Neuronal stem cell (in vitro differentiated cells): ENCODE measurements at regions not wholly inside any gene's neighbourhood (a gene's known extent, or its start where the extent isn't known, plus 50 kb on each side); places are given as distances from the start of the nearest gene placed in this dataset.

Source experiments
- DNase-seq: peaks from one replicate; pipeline ENCODE4 v3.0.0-alpha.2; 2013; ENCODE audit warnings: low spot score
- H2AFZ ChIP-seq: one replicate; pipeline ENCODE4 v1.6.1; 2013; ENCODE audit warnings: mild to moderate bottlenecking, low read length, inconsistent platforms
- H2AK5ac ChIP-seq: 2 replicates; pipeline ENCODE4 v1.6.1; 2013; ENCODE audit warnings: low read depth, mild to moderate bottlenecking, inconsistent platforms, low read length, moderate library complexity, mixed read lengths
- H2BK120ac ChIP-seq: 2 replicates; pipeline ENCODE4 v1.6.1; 2013; ENCODE audit warnings: low read depth, mild to moderate bottlenecking, inconsistent platforms, low read length, moderate library complexity, mixed read lengths
- H2BK12ac ChIP-seq: one replicate; pipeline ENCODE4 v1.6.1; 2013; ENCODE audit warnings: low read length, inconsistent platforms
- H2BK15ac ChIP-seq: 2 replicates; pipeline ENCODE4 v1.6.1; 2013; ENCODE audit warnings: mild to moderate bottlenecking, low read length, inconsistent platforms, mixed read lengths
- H2BK5ac ChIP-seq: one replicate; pipeline ENCODE4 v1.6.1; 2013; ENCODE audit warnings: inconsistent platforms, mild to moderate bottlenecking, low read length, moderate library complexity
- H3K14ac ChIP-seq: one replicate; pipeline ENCODE4 v1.6.1; 2013; ENCODE audit warnings: low read length, inconsistent platforms
- H3K18ac ChIP-seq: 2 replicates; pipeline ENCODE4 v1.6.1; 2013; ENCODE audit warnings: low read length, inconsistent platforms
- H3K23ac ChIP-seq: 2 replicates; pipeline ENCODE4 v1.6.1; 2013; ENCODE audit warnings: low read depth, mild to moderate bottlenecking, mixed read lengths, low read length, inconsistent platforms; ENCODE audit not compliant: poor library complexity
- H3K27ac ChIP-seq: replicated peaks from 3 replicates; pipeline ENCODE4 v1.5.1; 2013; ENCODE audit warnings: low read length, inconsistent platforms
- H3K27me3 ChIP-seq, 3 experiments: 2 replicates each; pipeline ENCODE4 v1.6.1; 2013; ENCODE audit warnings: low read length in 3 of 3, mild to moderate bottlenecking in 2 of 3, inconsistent platforms in 1 of 3, low read depth in 1 of 3, mixed read lengths in 1 of 3, moderate library complexity in 1 of 3; ENCODE audit not compliant: control insufficient read depth in 3 of 3, insufficient read depth in 3 of 3
- H3K36me3 ChIP-seq, 2 donors: replicated peaks in 1 of 2; 2 replicates each; pipeline ENCODE4 v1.6.1; 2013; ENCODE audit warnings: low read length in 2 of 2; ENCODE audit not compliant: control insufficient read depth in 2 of 2, insufficient read depth in 2 of 2
- H3K4ac ChIP-seq: 2 replicates; pipeline ENCODE4 v1.6.1; 2013; ENCODE audit warnings: inconsistent platforms, mild to moderate bottlenecking, low read length, moderate library complexity
- H3K4me1 ChIP-seq, 2 donors: 1 replicate in 1 of 2; 2 replicates in 1 of 2; pipeline ENCODE4 v1.6.1; 2013; ENCODE audit warnings: low read length in 2 of 2, low read depth in 1 of 2; ENCODE audit not compliant: control insufficient read depth in 2 of 2, insufficient read depth in 1 of 2
- H3K4me2 ChIP-seq: one replicate; pipeline ENCODE4 v1.6.1; 2013; ENCODE audit warnings: mild to moderate bottlenecking, low read length, inconsistent platforms; ENCODE audit not compliant: insufficient read depth, poor library complexity, severe bottlenecking
- H3K4me3 ChIP-seq, 2 donors: 2 replicates each; pipeline ENCODE4 v1.5.1; 2013; ENCODE audit warnings: low read length in 2 of 2, mild to moderate bottlenecking in 2 of 2, inconsistent platforms in 1 of 2, moderate library complexity in 1 of 2
- H3K79me1 ChIP-seq: one replicate; pipeline ENCODE4 v1.6.1; 2013; ENCODE audit warnings: low read depth, mild to moderate bottlenecking, inconsistent platforms, low read length, moderate library complexity
- H3K9ac ChIP-seq: one replicate; pipeline ENCODE4 v1.6.1; 2013; ENCODE audit warnings: mild to moderate bottlenecking, low read depth, low read length, inconsistent platforms; ENCODE audit not compliant: poor library complexity
- H3K9me3 ChIP-seq, 2 donors: replicated peaks in 1 of 2; 2 replicates each; pipeline versions ENCODE3 to v1.6.1; 2013; ENCODE audit warnings: low read length in 2 of 2, mild to moderate bottlenecking in 2 of 2, inconsistent platforms in 1 of 2, low read depth in 1 of 2, mixed read lengths in 1 of 2, moderate library complexity in 1 of 2; ENCODE audit not compliant: control insufficient read depth in 2 of 2, insufficient read depth in 1 of 2
- H4K8ac ChIP-seq: one replicate; pipeline ENCODE4 v1.6.1; 2013; ENCODE audit warnings: low read depth, mild to moderate bottlenecking, inconsistent platforms, low read length, moderate library complexity
- H4K91ac ChIP-seq: one replicate; pipeline ENCODE4 v1.6.1; 2013; ENCODE audit warnings: low read length, low read depth, mild to moderate bottlenecking, inconsistent platforms; ENCODE audit not compliant: poor library complexity
- WGBS, 2 donors: extraction: QIAGEN DNeasy Blood & Tissue Kit; methylation state at CpG; one replicate each; pipeline ENCODE4 v1.1.7; 2013; ENCODE audit warnings: missing lambda C conversion rate in 2 of 2, mixed read lengths in 1 of 2; ENCODE audit not compliant: insufficient read length in 2 of 2, insufficient replicate concordance in 1 of 2; ENCODE audit errors: extremely low coverage in 2 of 2; 5-methylcytosine and 5-hydroxymethylcytosine counted together

DNA sequence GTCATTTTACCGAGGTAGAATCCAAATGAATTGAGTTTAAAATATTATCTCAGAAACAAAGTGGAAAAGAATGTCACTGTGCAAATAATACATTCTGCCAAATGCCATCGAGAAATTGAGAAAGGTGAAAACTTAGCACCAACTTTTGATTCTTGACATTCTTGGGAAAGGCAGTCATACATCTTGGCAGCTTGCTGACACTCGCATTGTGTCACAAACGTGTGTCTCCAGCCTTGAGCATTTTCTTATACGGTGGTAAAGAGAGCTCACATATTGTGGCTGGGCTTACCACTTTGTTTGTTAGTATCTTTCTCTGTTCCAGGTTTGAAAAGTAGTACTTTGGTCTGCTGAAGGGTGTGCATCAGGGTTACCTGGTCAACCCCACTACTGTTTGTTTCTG lies 1456.1 kb downstream of the BRINP3 start:
- H2BK12ac ChIP-seq: no peak overlapping the region
- no peak overlapping the region for H4K91ac ChIP-seq
- H3K9ac ChIP-seq: no peak overlapping the region
- no CpG with 5 or more reads among the region's 5 CpGs for WGBS, 2 donors
- no peaks in the 10 kb centered on the region for H3K4me1 ChIP-seq
- no peak overlapping the region for H2BK5ac ChIP-seq
- DNase-seq: no peak
- H3K18ac ChIP-seq: no peak overlapping the region
- no peak overlapping the region for H3K27ac ChIP-seq
- H3K79me1 ChIP-seq: no peaks in the 10 kb centered on the region
- H3K14ac ChIP-seq: no peak overlapping the region
- no peaks in the 10 kb centered on the region for H3K9me3 ChIP-seq
- no peaks in the 10 kb centered on the region for H3K36me3 ChIP-seq
- H3K4ac ChIP-seq: no peak overlapping the region
- no peak overlapping the region for H3K4me2 ChIP-seq
- H2BK15ac ChIP-seq: no peak overlapping the region
- no peak overlapping the region for H2AK5ac ChIP-seq
- no peak overlapping the region for H2BK120ac ChIP-seq
- no peak overlapping the region for H2AFZ ChIP-seq
- H4K8ac ChIP-seq: no peak overlapping the region
- H3K4me3 ChIP-seq: no peak overlapping the region
- H3K23ac ChIP-seq: no peak overlapping the region
- no peaks in the 10 kb centered on the region for H3K27me3 ChIP-seq

DNA sequence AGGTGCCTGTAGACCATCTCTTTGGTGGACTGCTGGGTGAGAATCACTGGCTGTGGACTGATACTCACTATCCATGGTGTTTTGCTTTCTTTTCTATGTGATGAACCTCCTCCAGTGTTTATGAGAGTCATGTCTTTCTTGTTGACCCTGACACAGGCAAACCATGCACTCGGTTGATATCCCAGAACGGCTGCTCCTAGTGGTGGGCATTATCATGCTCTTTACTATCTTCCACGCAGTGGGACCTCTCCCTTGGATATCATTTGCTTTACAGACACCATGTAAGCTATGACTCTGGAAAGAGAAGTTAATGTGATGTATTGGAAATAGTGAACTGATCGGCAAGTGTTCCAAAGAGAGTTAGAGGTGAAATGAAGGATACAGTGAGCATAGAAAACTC lies 1455.6 kb downstream of the BRINP3 start:
- Histone ChIP-seq H2BK15ac (no peak overlapping the region), H2AFZ (no peak overlapping the region), H3K36me3 (no peaks in the 10 kb centered on the region), H3K4me2 (no peak overlapping the region), H2AK5ac (no peak overlapping the region), H3K4me1 (no peaks in the 10 kb centered on the region), H2BK120ac (no peak overlapping the region), H2BK5ac (no peak overlapping the region), H4K8ac (no peak overlapping the region), H3K23ac (no peak overlapping the region), H3K14ac (no peak overlapping the region), H3K4ac (no peak overlapping the region), H3K9me3 (no peaks in the 10 kb centered on the region), H3K18ac (no peak overlapping the region), H3K9ac (no peak overlapping the region), H3K27ac (no peak overlapping the region), H2BK12ac (no peak overlapping the region), H3K4me3 (no peak overlapping the region), H4K91ac (no peak overlapping the region), H3K27me3 (no peaks in the 10 kb centered on the region), H3K79me1 (no peaks in the 10 kb centered on the region)
- no peak for DNase-seq
- no CpG with 5 or more reads among the region's 4 CpGs for WGBS, 2 donors

DNA sequence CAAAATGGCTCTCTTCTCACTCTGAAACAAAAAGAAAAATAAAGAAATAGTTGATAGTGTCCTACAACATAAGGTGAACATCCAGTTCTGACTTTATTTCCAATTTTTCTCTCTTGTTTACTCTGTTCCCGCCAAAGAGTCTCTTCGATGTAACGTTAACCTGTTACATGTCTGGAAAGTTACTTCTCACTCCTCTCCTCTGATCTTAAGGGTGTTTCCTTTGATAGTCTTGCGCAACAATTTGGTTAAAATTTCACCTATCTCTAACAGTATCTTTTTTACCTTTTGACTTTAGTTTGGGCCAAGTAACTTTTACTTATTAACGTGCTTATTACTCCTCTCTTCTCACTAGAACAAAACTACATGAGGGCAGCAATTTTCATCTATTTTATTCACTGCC lies 1450.2 kb downstream of the BRINP3 start:
- Histone ChIP-seq H3K4me1 (no peaks in the 10 kb centered on the region), H2AK5ac (no peak overlapping the region), H3K27me3 (no peaks in the 10 kb centered on the region), H3K9ac (no peak overlapping the region), H2BK15ac (no peak overlapping the region), H4K8ac (no peak overlapping the region), H3K36me3 (no peaks in the 10 kb centered on the region), H3K4me3 (no peak overlapping the region), H3K18ac (no peak overlapping the region), H2BK12ac (no peak overlapping the region), H3K14ac (no peak overlapping the region), H3K23ac (no peak overlapping the region), H3K4ac (no peak overlapping the region), H2AFZ (no peak overlapping the region), H3K79me1 (no peaks in the 10 kb centered on the region), H3K9me3 (no peaks in the 10 kb centered on the region), H2BK120ac (no peak overlapping the region), H4K91ac (no peak overlapping the region), H3K27ac (no peak overlapping the region), H2BK5ac (no peak overlapping the region), H3K4me2 (no peak overlapping the region)
- DNase-seq: no peak
- no CpG with 5 or more reads among the region's 5 CpGs for WGBS, 2 donors

DNA sequence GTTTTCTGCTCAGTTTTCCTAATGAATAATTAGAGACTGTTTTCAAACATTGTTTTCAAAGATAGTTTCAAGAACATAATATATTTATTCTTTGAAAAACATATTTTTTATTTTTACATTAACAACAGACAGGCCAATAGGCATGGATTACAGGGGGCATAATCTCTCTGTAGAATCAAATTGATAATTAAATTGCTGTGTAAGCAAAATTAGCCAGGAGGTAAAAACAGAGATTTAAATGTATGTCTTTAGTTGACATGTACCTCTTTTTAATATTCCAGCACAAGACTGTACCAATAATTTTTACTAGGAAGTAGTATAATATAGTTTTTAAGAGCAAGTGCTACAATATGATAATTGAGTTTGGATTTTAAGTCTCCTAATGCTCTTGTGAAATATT lies 1444.5 kb downstream of the BRINP3 start:
- no peak overlapping the region for H2BK120ac ChIP-seq
- H4K8ac ChIP-seq: no peak overlapping the region
- H2BK12ac ChIP-seq: no peak overlapping the region
- no peak overlapping the region for H2AK5ac ChIP-seq
- no peak overlapping the region for H3K9ac ChIP-seq
- no peaks in the 10 kb centered on the region for H3K36me3 ChIP-seq
- H4K91ac ChIP-seq: no peak overlapping the region
- no peaks in the 10 kb centered on the region for H3K9me3 ChIP-seq
- DNase-seq: no peak
- H3K27me3 ChIP-seq: no peaks in the 10 kb centered on the region
- no peak overlapping the region for H3K4ac ChIP-seq
- no peak overlapping the region for H2BK15ac ChIP-seq
- no peak overlapping the region for H3K23ac ChIP-seq
- H3K18ac ChIP-seq: no peak overlapping the region
- no peak overlapping the region for H3K14ac ChIP-seq
- no peak overlapping the region for H3K4me3 ChIP-seq
- H2AFZ ChIP-seq: no peak overlapping the region
- no peak overlapping the region for H3K27ac ChIP-seq
- H3K79me1 ChIP-seq: no peaks in the 10 kb centered on the region
- H3K4me2 ChIP-seq: no peak overlapping the region
- H2BK5ac ChIP-seq: no peak overlapping the region
- no peaks in the 10 kb centered on the region for H3K4me1 ChIP-seq
